IMR-90 (cell line): ENCODE measurements at regions not wholly inside any gene's neighbourhood (a gene's known extent, or its start where the extent isn't known, plus 50 kb on each side); places are given as distances from the start of the nearest gene placed in this dataset.

Experiments used
- ATAC-seq: fragments of 200-7000 bp; cut with Tn5 transposase; 2 replicates; pipeline ENCODE4 v1.9.1; 2020; ENCODE audit warnings: low read depth, mild to moderate bottlenecking, moderate library complexity
- BruUV-seq: library from RNA; stranded (reverse); fragments of 400-500 nt; replicated peaks from 2 replicates; lab custom pipeline; 2021; lab: Mats Ljungman, UMichigan
- CTCF ChIA-PET: fragments of 300-600 bp; formaldehyde crosslinking; extraction: SDS; loops from one replicate; lab custom pipeline; 2021; ENCODE audit warnings: antibody characterized with exemption; lab: Yijun Ruan, JAX
- POLR2A ChIA-PET: fragments of 300-600 bp; sonication (Branson Sonifier 250); formaldehyde crosslinking; loops from one replicate; lab custom pipeline; 2022; ENCODE audit warnings: antibody characterized with exemption; ENCODE audit not compliant: unreplicated experiment; lab: Charles Lee
- DNase-seq: peaks from one replicate; pipeline ENCODE4 v3.0.0; 2013
- H2AFZ ChIP-seq: replicated peaks from 2 replicates; pipeline ENCODE3; 2013; ENCODE audit warnings: low read length, mild to moderate bottlenecking; ENCODE audit not compliant: poor library complexity
- H2AK5ac ChIP-seq: 2 replicates; pipeline ENCODE4 v1.6.1; 2013; ENCODE audit warnings: low read depth, low read length, inconsistent platforms
- H2AK9ac ChIP-seq: replicated peaks from 2 replicates; pipeline ENCODE3; 2013; ENCODE audit warnings: mild to moderate bottlenecking, low read depth, low read length, moderate library complexity; ENCODE audit not compliant: poor library complexity
- H2BK120ac ChIP-seq: 2 replicates; pipeline ENCODE4 v1.6.1; 2013; ENCODE audit warnings: low read depth, low read length, inconsistent platforms
- H2BK15ac ChIP-seq: 3 replicates; pipeline ENCODE4 v1.6.1; 2013; ENCODE audit warnings: low read depth, low read length, inconsistent platforms
- H2BK20ac ChIP-seq: 2 replicates; pipeline ENCODE4 v1.6.1; 2013; ENCODE audit warnings: low read depth, mild to moderate bottlenecking, inconsistent platforms, low read length, moderate library complexity
- H2BK5ac ChIP-seq: 2 replicates; pipeline ENCODE4 v1.6.1; 2013; ENCODE audit warnings: mild to moderate bottlenecking, low read depth, low read length, inconsistent platforms; ENCODE audit not compliant: poor library complexity, severe bottlenecking
- H3K14ac ChIP-seq: replicated peaks from 2 replicates; pipeline ENCODE4 v1.6.1; 2013; ENCODE audit warnings: low read depth, low read length, inconsistent platforms
- H3K18ac ChIP-seq: 2 replicates; pipeline ENCODE4 v1.6.1; 2013; ENCODE audit warnings: low read depth, low read length, control low read depth
- H3K23ac ChIP-seq: 2 replicates; pipeline ENCODE4 v1.6.1; 2013; ENCODE audit warnings: low read depth, low read length, inconsistent platforms
- H3K27ac ChIP-seq: 2 replicates; pipeline ENCODE4 v1.5.1; 2013; ENCODE audit warnings: mild to moderate bottlenecking, control low read depth, low read length; ENCODE audit not compliant: insufficient read depth
- H3K27me3 ChIP-seq: 2 replicates; pipeline ENCODE4 v1.6.1; 2013; ENCODE audit warnings: low read length; ENCODE audit not compliant: control insufficient read depth, insufficient read depth
- H3K36me3 ChIP-seq: 2 replicates; pipeline ENCODE4 v1.6.1; 2013; ENCODE audit warnings: low read length, mixed read lengths; ENCODE audit not compliant: control insufficient read depth, insufficient read depth
- H3K4ac ChIP-seq: 2 replicates; pipeline ENCODE4 v1.6.1; 2013; ENCODE audit warnings: low read depth, low read length, inconsistent platforms
- H3K4me1 ChIP-seq: 2 replicates; pipeline ENCODE4 v1.6.1; 2013; ENCODE audit warnings: low read length, mixed read lengths; ENCODE audit not compliant: control insufficient read depth, insufficient read depth
- H3K4me2 ChIP-seq: 2 replicates; pipeline ENCODE4 v1.6.1; 2013; ENCODE audit warnings: low read depth, mild to moderate bottlenecking, control low read depth, low read length, moderate library complexity
- H3K4me3 ChIP-seq: 2 replicates; pipeline ENCODE4 v1.5.1; 2013; ENCODE audit warnings: low read depth, mild to moderate bottlenecking, control low read depth, low read length, moderate library complexity; ENCODE audit not compliant: insufficient read depth
- H3K56ac ChIP-seq: 2 replicates; pipeline ENCODE4 v1.6.1; 2013; ENCODE audit warnings: low read length, inconsistent platforms; ENCODE audit not compliant: insufficient read depth; ENCODE audit errors: extremely low read depth
- H3K79me1 ChIP-seq, 2 experiments: 2 replicates each; pipeline ENCODE4 v1.6.1; 2013; ENCODE audit warnings: low read length in 2 of 2, inconsistent platforms in 1 of 2, low read depth in 1 of 2
- H3K9ac ChIP-seq: 2 replicates; pipeline ENCODE4 v1.6.1; 2013; ENCODE audit warnings: low read depth, low read length, control low read depth
- H3K9me1 ChIP-seq: 2 replicates; pipeline ENCODE4 v1.6.1; 2013; ENCODE audit warnings: low read length, inconsistent platforms; ENCODE audit not compliant: insufficient read depth
- H3K9me3 ChIP-seq: 2 replicates; pipeline ENCODE4 v1.6.1; 2013; ENCODE audit warnings: low read length; ENCODE audit not compliant: control insufficient read depth, insufficient read depth
- H4K20me1 ChIP-seq: 2 replicates; pipeline ENCODE4 v1.6.1; 2013; ENCODE audit warnings: low read length, inconsistent platforms; ENCODE audit not compliant: insufficient read depth
- H4K5ac ChIP-seq: 2 replicates; pipeline ENCODE4 v1.6.1; 2013; ENCODE audit warnings: mild to moderate bottlenecking, low read depth, low read length, control low read depth
- H4K8ac ChIP-seq, 2 experiments: 2 replicates each; pipeline ENCODE4 v1.6.1; 2013; ENCODE audit warnings: low read depth in 2 of 2, low read length in 2 of 2, control low read depth in 1 of 2, inconsistent platforms in 1 of 2
- H4K91ac ChIP-seq: 2 replicates; pipeline ENCODE4 v1.6.1; 2013; ENCODE audit warnings: low read depth, low read length, inconsistent platforms; ENCODE audit not compliant: insufficient read depth
- CTCF ChIP-seq: conservative IDR thresholded peaks from 2 replicates; pipeline ENCODE4 v1.5.1; 2012; ENCODE audit warnings: mild to moderate bottlenecking, low read depth, low read length, improper control_type of control experiment
- RAD21 ChIP-seq: IDR thresholded peaks from 2 replicates; pipeline ENCODE4 v1.6.1; 2012; ENCODE audit warnings: low read length, improper control_type of control experiment
- SMC3 ChIP-seq: fragments of 150-350 bp; IDR thresholded peaks from 2 replicates; pipeline ENCODE4 v1.6.1; 2016; ENCODE audit warnings: low read depth, mild to moderate bottlenecking, antibody characterized with exemption, low read length, moderate library complexity
- USF2 ChIP-seq: fragments of 150-350 bp; IDR thresholded peaks from 2 replicates; pipeline ENCODE4 v1.6.1; 2017; ENCODE audit warnings: mild to moderate bottlenecking, antibody characterized with exemption, low read length, low read depth
- WGBS, 2 experiments: methylation state at CpG; one replicate each; pipeline versions ENCODE4 v1.1.5 to v1.1.7; 2013; ENCODE audit warnings: missing lambda C conversion rate in 2 of 2; ENCODE audit not compliant: insufficient read length in 1 of 2; ENCODE audit errors: extremely low coverage in 2 of 2; 5-methylcytosine and 5-hydroxymethylcytosine counted together
- dilution Hi-C: fragments of 300-500 bp; cut with HindIII; formaldehyde crosslinking; loops from one replicate; pipeline ENCODE4 v1.14.3; 2018; ENCODE audit warnings: low sequenced_read_pairs; ENCODE audit not compliant: unreplicated experiment
- in situ Hi-C: fragments of 300-500 bp; cut with MboI; formaldehyde crosslinking; loops from 3 replicates; pipeline ENCODE4 v1.14.3; 2019; ENCODE audit warnings: low sequenced_read_pairs, inconsistent platforms, mixed read lengths
- intact Hi-C: fragments of 100-400 bp; cut with micrococcal nuclease; formaldehyde crosslinking; loops from 2 replicates; pipeline ENCODE4 v1.10.0; 2022

GRCh38 chr14:101665478-101666078 lies 95.9 kb upstream of the PPP2R5C start:
- H3K9me1 ChIP-seq: no peaks in the 10 kb centered on the region
- in situ Hi-C loops (no loop called here), dilution Hi-C loops (no loop called here), intact Hi-C loops (no loop called here)
- H3K56ac ChIP-seq: no peak overlapping the region
- no peaks in the 10 kb centered on the region for H4K20me1 ChIP-seq
- H2AK5ac ChIP-seq: no peak overlapping the region
- no CpG with 5 or more reads among the region's 3 CpGs for WGBS, 2 experiments
- no peak overlapping the region for H4K8ac ChIP-seq
- no peaks in the 10 kb centered on the region for H3K79me1 ChIP-seq
- BruUV-seq: no TSS peak
- no peak for TF ChIP-seq USF2
- peak; percentile 54 for TF ChIP-seq CTCF
- TF ChIP-seq SMC3: 0 out of 2 replicates have a peak, but pooled peaks have one; percentile 28
- TF ChIP-seq RAD21: peak; percentile 65
- H2BK15ac ChIP-seq: no peak overlapping the region
- no peaks in the 10 kb centered on the region for H3K9me3 ChIP-seq
- no peak overlapping the region for H3K14ac ChIP-seq
- H2BK5ac ChIP-seq: no peak overlapping the region
- H2BK20ac ChIP-seq: no peak overlapping the region
- H2AK9ac ChIP-seq: no peak overlapping the region
- H3K27ac ChIP-seq: no peak overlapping the region
- no peak overlapping the region for H3K4me2 ChIP-seq
- H4K91ac ChIP-seq: no peak overlapping the region
- H4K5ac ChIP-seq: no peak overlapping the region
- ChIA-PET POLR2A (no interaction called here), CTCF (interaction anchor here (0.7 kb wide), 1 partner anchor 1280 kb away, joined by 3 read pairs; no protein-coding TSS in a partner anchor)
- no peak overlapping the region for H2AFZ ChIP-seq
- H3K4ac ChIP-seq: no peak overlapping the region
- no peaks in the 10 kb centered on the region for H3K36me3 ChIP-seq
- H3K4me1 ChIP-seq: no peaks in the 10 kb centered on the region
- no peak overlapping the region for H3K9ac ChIP-seq
- no peak overlapping the region for H2BK120ac ChIP-seq
- H3K18ac ChIP-seq: no peak overlapping the region
- DNase-seq (peak; percentile 37), ATAC-seq (peak; percentile 49; the same call in 1 of the 2 replicates)
- no peak overlapping the region for H3K23ac ChIP-seq
- no peak overlapping the region for H3K4me3 ChIP-seq
- peaks cover 11% of the 10 kb centered on the region; the same call in 1 of the 2 replicates for H3K27me3 ChIP-seq
